ENCODE measurements at regions not wholly inside any gene's neighbourhood (a gene's known extent, or its start where the extent isn't known, plus 50 kb on each side); places are given as distances from the start of the nearest gene placed in this dataset.

DNA sequence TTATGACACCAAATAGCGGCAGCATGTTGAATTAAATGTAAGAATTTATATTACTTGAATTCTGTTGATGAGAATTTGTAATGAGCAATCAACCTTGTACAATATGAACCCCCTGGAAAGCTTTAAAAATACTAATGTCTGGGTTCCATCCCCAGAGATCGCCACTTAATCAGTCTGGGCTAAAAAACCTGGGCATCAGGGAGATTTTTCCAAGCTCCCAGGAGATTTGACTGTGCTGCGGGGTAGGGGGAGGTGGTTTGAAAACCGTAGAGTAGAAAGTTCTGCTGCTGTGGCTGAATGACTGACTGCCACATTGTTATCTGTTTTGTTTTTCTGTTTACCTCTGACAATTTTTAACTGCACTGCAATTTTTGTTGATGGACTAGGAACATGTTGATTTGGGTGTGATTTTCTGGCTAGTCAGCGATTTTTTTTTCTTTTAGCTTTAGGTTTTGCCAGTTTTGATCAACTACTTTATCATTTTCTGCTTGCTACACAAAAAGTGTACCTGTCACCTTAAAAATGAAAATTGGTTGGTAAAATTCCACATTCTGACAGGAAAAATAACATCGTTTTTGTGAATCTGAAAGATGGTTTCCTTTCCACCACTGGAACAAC is 79.3 kb downstream of the PCTP start:
- Histone ChIP-seq H3K4me1 (ENCODE audit: control insufficient read depth, insufficient read depth, low read length, poor library complexity, severe bottlenecking) (no peaks in the 10 kb centered on the region), H3K36me3 (ENCODE audit: control insufficient read depth, insufficient read depth, low read length) (no peaks in the 10 kb centered on the region), H3K27ac (ENCODE audit: low read depth, low read length, severe bottlenecking) (no peak overlapping the region), H3K9me3 (ENCODE audit: control insufficient read depth, low read length) (no peaks in the 10 kb centered on the region), H3K4me3 (ENCODE audit: extremely low read depth, insufficient read depth, low read length, poor library complexity, severe bottlenecking) (no peak overlapping the region)
- 82 to 100% methylated on average over 2 to 3 of the region's 6 CpGs for WGBS, 2 experiments (ENCODE audit: insufficient coverage in 2 of 2)

DNA sequence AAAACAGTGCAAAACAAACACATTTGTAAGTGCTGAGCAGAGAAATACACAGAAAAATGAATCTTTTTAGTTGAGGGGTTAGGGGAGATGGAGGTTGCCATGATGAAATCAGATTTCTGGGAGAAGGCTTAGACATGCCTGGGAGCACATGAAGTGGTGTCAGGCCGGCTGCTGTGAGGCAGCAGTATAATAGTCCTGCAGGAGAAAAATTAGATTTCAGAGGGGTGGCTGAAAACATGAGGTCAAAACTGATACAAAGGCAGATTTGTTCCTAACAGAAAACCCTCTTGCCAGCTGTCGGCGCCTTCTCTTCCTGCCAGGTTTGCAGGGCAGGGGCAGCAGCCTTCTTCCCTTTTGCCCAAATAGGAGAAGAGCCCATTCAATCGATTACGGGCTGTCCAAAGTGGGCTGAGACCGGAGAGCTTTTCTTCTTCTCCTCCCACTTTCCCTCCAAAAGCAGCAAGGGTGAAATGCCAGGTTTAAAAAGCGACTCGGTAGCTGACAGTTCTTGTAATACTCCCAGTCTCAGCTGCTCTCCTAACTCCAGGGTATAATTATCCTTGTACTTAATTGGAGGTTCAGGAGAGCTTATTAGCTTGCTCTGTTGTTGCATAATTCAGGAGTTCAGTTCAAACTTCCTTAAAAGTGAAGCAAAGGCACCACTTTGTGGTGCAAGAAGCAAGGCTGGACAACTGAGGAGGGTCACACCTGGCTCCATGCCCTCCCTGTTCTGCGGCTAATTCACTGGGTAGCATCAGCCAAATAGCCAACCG is 80.0 kb downstream of the PCTP start:
- no peak overlapping the region for H3K4me3 ChIP-seq (ENCODE audit: extremely low read depth, insufficient read depth, low read length, poor library complexity, severe bottlenecking)
- 89 to 90% methylated on average over 7 to 8 of the region's 10 CpGs for WGBS, 2 experiments (ENCODE audit: insufficient coverage in 2 of 2)
- no peaks in the 10 kb centered on the region for H3K4me1 ChIP-seq (ENCODE audit: control insufficient read depth, insufficient read depth, low read length, poor library complexity, severe bottlenecking)
- H3K36me3 ChIP-seq (ENCODE audit: control insufficient read depth, insufficient read depth, low read length), result no peaks in the 10 kb centered on the region
- H3K27ac ChIP-seq (ENCODE audit: low read depth, low read length, severe bottlenecking), result no peak overlapping the region
- no peaks in the 10 kb centered on the region for H3K9me3 ChIP-seq (ENCODE audit: control insufficient read depth, low read length)

DNA sequence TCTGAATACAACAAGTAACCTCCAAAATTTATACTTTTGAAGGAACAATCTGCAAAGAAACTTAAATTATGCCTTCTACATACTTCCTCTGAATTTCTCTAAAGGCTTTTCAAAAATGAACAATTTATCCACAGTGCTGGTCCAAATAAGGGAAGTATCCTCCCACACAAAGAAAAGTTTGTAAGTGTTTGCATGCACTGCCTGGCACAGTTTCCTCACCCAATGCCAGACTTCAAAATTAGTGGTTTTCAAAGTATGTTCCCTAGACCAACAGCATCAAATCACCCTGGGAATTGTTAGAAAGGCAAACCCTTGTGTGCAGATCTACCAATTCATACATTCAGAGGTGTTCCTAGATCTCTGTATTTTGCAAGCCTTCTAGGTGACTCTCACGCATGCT is 82.5 kb downstream of the PCTP start:
- 100% methylated on average over 1 of the region's 1 CpG for WGBS, 2 experiments (ENCODE audit: insufficient coverage in 2 of 2)
- no peak overlapping the region for H3K4me3 ChIP-seq (ENCODE audit: extremely low read depth, insufficient read depth, low read length, poor library complexity, severe bottlenecking)
- no peaks in the 10 kb centered on the region for H3K4me1 ChIP-seq (ENCODE audit: control insufficient read depth, insufficient read depth, low read length, poor library complexity, severe bottlenecking)

DNA sequence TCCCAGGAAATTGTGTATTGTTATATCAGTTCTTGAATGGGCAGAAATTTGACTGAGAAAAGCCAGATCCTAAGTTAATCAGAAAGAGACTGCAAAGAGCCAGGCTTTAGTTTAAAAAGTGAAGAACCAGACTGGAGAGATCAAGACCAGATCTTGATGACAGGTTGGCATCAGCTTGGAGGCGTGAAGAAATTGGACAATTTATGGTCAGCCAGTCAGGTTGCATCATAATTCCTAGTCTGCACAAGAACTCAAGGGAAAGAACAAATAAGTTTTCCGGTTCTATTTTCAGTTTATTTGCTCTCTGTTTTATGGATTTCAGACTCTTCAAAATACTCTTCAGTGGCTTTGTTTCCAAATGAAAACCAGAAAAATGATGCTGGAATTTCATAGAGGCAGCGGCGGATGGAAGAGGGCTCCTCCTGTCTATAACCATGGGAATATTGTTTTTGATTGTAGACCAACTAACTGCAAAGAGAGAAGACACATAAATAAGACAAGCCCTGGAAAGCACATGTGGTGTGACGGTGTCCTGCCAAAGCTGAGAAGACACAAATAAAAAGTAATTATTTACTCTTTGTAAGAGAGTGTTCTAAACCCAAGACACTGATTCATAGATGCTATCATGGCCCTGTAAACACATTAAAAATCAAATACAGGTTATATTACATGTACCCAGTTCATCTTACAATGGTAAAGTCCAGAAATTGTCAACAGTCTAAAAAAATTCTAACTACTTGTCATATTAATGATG is 91.7 kb downstream of the PCTP start:
- no peaks in the 10 kb centered on the region for H3K36me3 ChIP-seq (ENCODE audit: control insufficient read depth, insufficient read depth, low read length)
- no peak overlapping the region for H3K27ac ChIP-seq (ENCODE audit: low read depth, low read length, severe bottlenecking)
- H3K4me1 ChIP-seq (ENCODE audit: control insufficient read depth, insufficient read depth, low read length, poor library complexity, severe bottlenecking), result no peaks in the 10 kb centered on the region
- WGBS, 2 experiments (ENCODE audit: insufficient coverage in 2 of 2), result 95 to 100% methylated on average over 1 to 2 of the region's 5 CpGs
- no peak overlapping the region for H3K4me3 ChIP-seq (ENCODE audit: extremely low read depth, insufficient read depth, low read length, poor library complexity, severe bottlenecking)
- H3K9me3 ChIP-seq (ENCODE audit: control insufficient read depth, low read length), result no peaks in the 10 kb centered on the region

More for the DNA sequence above, 82.5 kb downstream of the PCTP start:
- Histone ChIP-seq H3K27ac (ENCODE audit: low read depth, low read length, severe bottlenecking) (no peak overlapping the region), H3K36me3 (ENCODE audit: control insufficient read depth, insufficient read depth, low read length) (no peaks in the 10 kb centered on the region), H3K9me3 (ENCODE audit: control insufficient read depth, low read length) (no peaks in the 10 kb centered on the region)

GRCh38 chr17:55843785-55844184 is 92.9 kb downstream of the PCTP start:
- no peaks in the 10 kb centered on the region for H3K36me3 ChIP-seq (ENCODE audit: control insufficient read depth, insufficient read depth, low read length)
- WGBS, 2 experiments (ENCODE audit: insufficient coverage in 2 of 2), result no CpG with 5 or more reads among the region's 3 CpGs

DNA sequence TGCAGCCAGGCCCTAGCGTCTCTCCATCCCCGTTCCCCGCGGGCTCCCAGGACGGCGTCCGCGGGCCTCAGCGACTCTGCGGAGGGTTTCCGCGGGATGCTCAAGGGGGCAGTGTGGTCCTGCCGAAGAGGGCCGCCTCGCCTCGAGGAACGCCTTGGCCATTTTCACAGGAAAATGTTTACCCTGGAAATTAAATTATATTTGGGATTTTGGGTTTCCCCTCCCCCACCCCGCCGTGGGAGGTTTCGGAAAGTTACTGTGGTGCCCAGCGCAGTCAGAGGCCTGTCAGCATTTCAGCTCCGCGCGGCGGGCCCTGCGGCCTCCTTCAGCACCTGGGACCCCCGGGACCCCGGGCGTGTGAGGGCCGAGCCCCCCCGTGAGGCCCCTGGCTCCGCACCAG is 94.5 kb downstream of the PCTP start:
- H3K36me3 ChIP-seq (ENCODE audit: control insufficient read depth, insufficient read depth, low read length), result no peaks in the 10 kb centered on the region
- no peak overlapping the region for H3K27ac ChIP-seq (ENCODE audit: low read depth, low read length, severe bottlenecking)
- H3K9me3 ChIP-seq (ENCODE audit: control insufficient read depth, low read length), result no peaks in the 10 kb centered on the region
- H3K4me3 ChIP-seq (ENCODE audit: extremely low read depth, insufficient read depth, low read length, poor library complexity, severe bottlenecking), result peak overlapping the region; percentile 9
- WGBS, 2 experiments (ENCODE audit: insufficient coverage in 2 of 2), result 6 to 8% methylated on average over 7 to 12 of the region's 32 CpGs
- no peaks in the 10 kb centered on the region for H3K4me1 ChIP-seq (ENCODE audit: control insufficient read depth, insufficient read depth, low read length, poor library complexity, severe bottlenecking)

More at GRCh38 chr17:55843785-55844184, 92.9 kb downstream of the PCTP start:
- Histone ChIP-seq H3K27ac (ENCODE audit: low read depth, low read length, severe bottlenecking) (no peak overlapping the region), H3K4me1 (ENCODE audit: control insufficient read depth, insufficient read depth, low read length, poor library complexity, severe bottlenecking) (no peaks in the 10 kb centered on the region), H3K4me3 (ENCODE audit: extremely low read depth, insufficient read depth, low read length, poor library complexity, severe bottlenecking) (no peak overlapping the region), H3K9me3 (ENCODE audit: control insufficient read depth, low read length) (no peaks in the 10 kb centered on the region)

- H3K27ac ChIP-seq (ENCODE audit: low read depth, low read length, severe bottlenecking), result no peak overlapping the region
- H3K9me3 ChIP-seq (ENCODE audit: control insufficient read depth, low read length), result no peaks in the 10 kb centered on the region
- no peaks in the 10 kb centered on the region for H3K4me1 ChIP-seq (ENCODE audit: control insufficient read depth, insufficient read depth, low read length, poor library complexity, severe bottlenecking)
- no peaks in the 10 kb centered on the region for H3K36me3 ChIP-seq (ENCODE audit: control insufficient read depth, insufficient read depth, low read length)
- H3K4me3 ChIP-seq (ENCODE audit: extremely low read depth, insufficient read depth, low read length, poor library complexity, severe bottlenecking), result no peak overlapping the region
Observed at GRCh38 chr17:55846745-55847144, 95.9 kb downstream of the PCTP start.

DNA sequence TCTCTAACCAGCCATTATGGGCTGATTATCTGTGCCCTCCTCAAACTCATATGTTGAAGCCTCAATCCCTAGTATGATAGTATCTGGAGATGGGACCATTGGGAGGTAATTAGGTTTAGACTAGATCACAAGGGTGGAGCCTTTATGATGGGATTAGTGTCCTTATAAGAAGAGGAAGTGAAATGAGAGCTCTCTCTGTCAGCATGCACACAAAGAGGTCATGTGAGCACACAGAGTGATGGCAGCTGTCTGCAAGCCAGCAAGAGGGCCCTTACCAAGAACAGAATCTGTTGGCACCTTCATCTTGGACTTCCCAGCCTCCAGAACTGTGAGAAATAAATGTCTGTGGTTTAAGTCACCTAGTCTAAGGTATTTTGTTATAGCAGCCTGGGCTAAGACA is 101.9 kb downstream of the PCTP start:
- H3K36me3 ChIP-seq (ENCODE audit: control insufficient read depth, insufficient read depth, low read length), result no peaks in the 10 kb centered on the region
- H3K4me1 ChIP-seq (ENCODE audit: control insufficient read depth, insufficient read depth, low read length, poor library complexity, severe bottlenecking), result no peaks in the 10 kb centered on the region
- no peaks in the 10 kb centered on the region for H3K9me3 ChIP-seq (ENCODE audit: control insufficient read depth, low read length)
- H3K27ac ChIP-seq (ENCODE audit: low read depth, low read length, severe bottlenecking), result no peak overlapping the region
- no peak overlapping the region for H3K4me3 ChIP-seq (ENCODE audit: extremely low read depth, insufficient read depth, low read length, poor library complexity, severe bottlenecking)

DNA sequence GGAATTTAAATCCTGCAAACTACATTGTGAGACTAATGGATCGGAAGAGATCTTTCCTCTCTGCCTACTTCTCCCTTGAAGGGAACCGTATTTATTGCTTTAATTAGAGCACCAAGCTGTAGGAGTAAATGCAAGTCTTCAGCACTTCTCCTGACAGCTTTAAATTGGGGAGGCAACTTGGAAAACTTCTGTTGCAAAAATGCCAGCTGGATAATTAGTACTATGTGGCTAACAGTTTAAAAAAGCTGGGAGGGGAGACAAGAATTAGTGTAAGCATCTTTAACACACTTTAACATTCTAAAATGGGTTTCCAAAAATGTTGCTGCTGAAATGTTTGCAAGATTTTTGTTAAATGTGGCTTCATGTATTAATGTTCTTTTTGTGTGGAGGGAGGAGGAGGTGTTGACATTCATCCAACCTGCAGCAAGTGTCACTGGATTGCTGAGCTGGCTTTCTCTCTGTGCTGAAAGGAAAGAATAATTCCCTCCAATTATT is 108.5 kb downstream of the PCTP start:
- Histone ChIP-seq H3K9me3 (ENCODE audit: control insufficient read depth, low read length) (no peaks in the 10 kb centered on the region), H3K36me3 (ENCODE audit: control insufficient read depth, insufficient read depth, low read length) (no peaks in the 10 kb centered on the region), H3K4me3 (ENCODE audit: extremely low read depth, insufficient read depth, low read length, poor library complexity, severe bottlenecking) (no peak overlapping the region), H3K27ac (ENCODE audit: low read depth, low read length, severe bottlenecking) (no peak overlapping the region), H3K4me1 (ENCODE audit: control insufficient read depth, insufficient read depth, low read length, poor library complexity, severe bottlenecking) (no peaks in the 10 kb centered on the region)
- WGBS, 2 experiments (ENCODE audit: insufficient coverage in 2 of 2), result 86 to 100% methylated on average over 1 of the region's 2 CpGs

- H3K36me3 ChIP-seq (ENCODE audit: control insufficient read depth, insufficient read depth, low read length), result no peaks in the 10 kb centered on the region
- no peak overlapping the region for H3K27ac ChIP-seq (ENCODE audit: low read depth, low read length, severe bottlenecking)
- H3K4me1 ChIP-seq (ENCODE audit: control insufficient read depth, insufficient read depth, low read length, poor library complexity, severe bottlenecking), result no peaks in the 10 kb centered on the region
- H3K9me3 ChIP-seq (ENCODE audit: control insufficient read depth, low read length), result peaks cover 7% of the 10 kb centered on the region
- H3K4me3 ChIP-seq (ENCODE audit: extremely low read depth, insufficient read depth, low read length, poor library complexity, severe bottlenecking), result no peak overlapping the region
Observed at GRCh38 chr17:55865072-55865762, 114.4 kb downstream of the PCTP start.
